ENCODE measurements at regions not wholly inside any gene's neighbourhood (a gene's known extent, or its start where the extent isn't known, plus 50 kb on each side); places are given as distances from the start of the nearest gene placed in this dataset.

DNA sequence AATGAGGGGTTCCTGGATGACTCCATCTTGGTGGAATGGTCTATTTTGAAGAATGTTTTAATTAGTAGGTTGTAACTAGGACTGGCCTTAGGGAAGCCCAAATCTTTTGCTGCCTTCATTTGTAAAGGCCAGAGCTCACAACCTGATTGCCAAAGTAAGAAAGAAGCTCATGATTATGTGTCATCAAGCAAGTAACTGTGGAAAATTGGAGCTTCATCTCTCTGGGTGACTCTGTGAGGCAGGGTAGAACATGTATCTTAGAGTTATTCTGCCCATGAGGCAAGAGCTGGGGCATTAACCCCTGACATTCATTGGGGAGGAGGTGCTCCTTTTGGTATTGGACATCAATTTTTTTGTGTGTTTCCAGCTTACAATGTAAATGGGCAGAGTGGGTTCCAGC lies 273.9 kb upstream of the JAG1 start:
- intact Hi-C loops (cut with DNase I): no loop called here
- H3K27me3 ChIP-seq: no peaks in the 10 kb centered on the region
- DNase-seq: no peak
- no peak for TF ChIP-seq POLR2A (IDR thresholded peaks at IDR 0.05)
- no peak for TF ChIP-seq EP300 (IDR thresholded peaks at IDR 0.05)
- no peak for TF ChIP-seq POLR2AphosphoS5 (IDR thresholded peaks at IDR 0.05)
- TF ChIP-seq CTCF (IDR thresholded peaks at IDR 0.05): no peak
- no peaks in the 10 kb centered on the region for H3K36me3 ChIP-seq
- H3K9me3 ChIP-seq: no peaks in the 10 kb centered on the region
- no peak overlapping the region for H3K4me3 ChIP-seq
- H3K27ac ChIP-seq: no peak overlapping the region
- H3K4me1 ChIP-seq: no peaks in the 10 kb centered on the region

DNA sequence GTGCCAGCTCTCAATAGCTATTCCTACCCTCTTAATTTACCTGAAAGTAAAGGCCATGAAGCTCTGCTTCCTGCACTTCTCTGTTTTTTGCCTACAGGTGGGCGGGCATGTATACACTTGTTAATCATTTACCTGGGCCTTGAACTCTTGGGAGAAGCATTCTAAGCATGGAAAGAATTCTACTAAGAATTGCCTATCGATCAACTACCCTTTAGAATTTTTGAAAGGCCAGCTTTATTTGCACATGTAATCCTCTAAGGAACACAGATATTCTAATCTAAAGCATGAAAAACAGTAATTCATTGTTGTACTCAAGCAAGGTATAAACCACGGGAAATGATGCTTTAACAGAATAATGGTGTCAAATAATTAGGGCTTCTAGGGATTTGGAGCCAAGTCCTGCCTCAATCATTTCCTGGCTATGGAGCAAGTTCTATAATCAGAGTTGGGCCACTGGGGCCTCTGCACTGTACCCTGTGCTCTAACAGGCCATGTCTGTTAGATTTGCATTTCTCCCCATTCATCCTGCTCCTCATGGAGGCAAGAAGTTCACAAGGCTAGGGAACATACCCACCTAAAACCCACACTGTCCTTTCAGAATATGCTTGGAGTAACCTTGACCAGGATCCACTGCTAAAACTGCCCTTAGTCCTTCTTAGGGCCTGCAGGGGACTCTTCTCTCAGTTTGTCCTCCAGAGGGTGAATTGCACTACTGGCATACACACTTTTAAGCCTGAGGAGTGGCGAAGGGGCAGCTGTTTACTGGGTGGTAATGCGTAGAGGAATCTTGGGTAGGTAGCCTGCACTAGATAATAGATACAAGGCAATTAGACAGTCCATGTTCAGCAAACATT lies 276.4 kb upstream of the JAG1 start:
- Histone ChIP-seq H3K4me3 (no peak overlapping the region), H3K36me3 (no peaks in the 10 kb centered on the region), H3K9me3 (no peaks in the 10 kb centered on the region), H3K4me1 (no peaks in the 10 kb centered on the region), H3K27ac (no peak overlapping the region), H3K27me3 (no peaks in the 10 kb centered on the region)
- intact Hi-C loops (cut with DNase I): no loop called here
- 68 to 90% methylated on average over 5 of the region's 5 CpGs for WGBS, 2 donors
- no peak for DNase-seq
- no peak for TF ChIP-seq CTCF (IDR thresholded peaks at IDR 0.05)
- TF ChIP-seq POLR2A (IDR thresholded peaks at IDR 0.05): no peak
- TF ChIP-seq POLR2AphosphoS5 (IDR thresholded peaks at IDR 0.05): no peak
- TF ChIP-seq EP300 (IDR thresholded peaks at IDR 0.05): no peak

GRCh38 chr20:10951216-10951615 lies 277.4 kb upstream of the JAG1 start:
- WGBS, 2 donors: 25 to 31% methylated on average over 2 of the region's 2 CpGs
- no peaks in the 10 kb centered on the region for H3K36me3 ChIP-seq

DNA sequence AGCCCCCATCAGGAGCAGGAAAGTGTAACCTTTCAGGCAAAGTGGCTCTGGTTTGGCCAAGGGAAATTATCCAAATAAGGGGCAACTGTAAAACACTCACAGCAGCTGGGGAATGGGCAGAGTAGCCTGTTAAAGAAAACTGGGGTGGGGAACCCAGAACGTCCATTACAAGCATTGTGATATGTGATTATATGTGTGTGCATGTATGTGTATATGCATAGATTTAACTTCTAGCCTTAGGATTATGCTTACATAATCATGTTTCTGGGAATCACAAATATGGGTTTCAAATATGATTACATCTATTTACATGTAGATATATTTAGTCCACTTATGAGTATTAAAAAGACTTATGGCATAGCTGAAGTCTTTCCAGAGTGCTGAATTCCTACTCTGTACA lies 278.1 kb upstream of the JAG1 start:
- no peaks in the 10 kb centered on the region for H3K27me3 ChIP-seq
- no peaks in the 10 kb centered on the region for H3K9me3 ChIP-seq
- no peaks in the 10 kb centered on the region for H3K4me1 ChIP-seq
- no peak for DNase-seq
- intact Hi-C loops (cut with DNase I): no loop called here
- TF ChIP-seq EP300 (IDR thresholded peaks at IDR 0.05) (no peak), POLR2A (IDR thresholded peaks at IDR 0.05) (no peak)
- no peak overlapping the region for H3K4me3 ChIP-seq
- 69 to 78% methylated on average over 1 of the region's 1 CpG for WGBS, 2 donors
- H3K36me3 ChIP-seq: no peaks in the 10 kb centered on the region
- H3K27ac ChIP-seq: no peak overlapping the region

More at GRCh38 chr20:10951216-10951615, 277.4 kb upstream of the JAG1 start:
- no peaks in the 10 kb centered on the region for H3K9me3 ChIP-seq
- H3K4me1 ChIP-seq: no peaks in the 10 kb centered on the region
- no peak overlapping the region for H3K27ac ChIP-seq
- intact Hi-C loops (cut with DNase I): no loop called here
- no peak for DNase-seq
- TF ChIP-seq EP300 (IDR thresholded peaks at IDR 0.05): no peak
- TF ChIP-seq POLR2AphosphoS5 (IDR thresholded peaks at IDR 0.05): no peak
- TF ChIP-seq CTCF (IDR thresholded peaks at IDR 0.05): no peak
- TF ChIP-seq POLR2A (IDR thresholded peaks at IDR 0.05): no peak
- H3K4me3 ChIP-seq: no peak overlapping the region
- no peaks in the 10 kb centered on the region for H3K27me3 ChIP-seq

- Histone ChIP-seq H3K27me3 (no peaks in the 10 kb centered on the region), H3K4me1 (no peaks in the 10 kb centered on the region), H3K9me3 (no peaks in the 10 kb centered on the region), H3K36me3 (no peaks in the 10 kb centered on the region), H3K27ac (no peak overlapping the region), H3K4me3 (no peak overlapping the region)
- TF ChIP-seq EP300 (IDR thresholded peaks at IDR 0.05) (no peak), CTCF (IDR thresholded peaks at IDR 0.05) (no peak)
- intact Hi-C loops (cut with DNase I): no loop called here
- WGBS, 2 donors: 75 to 84% methylated on average over 2 of the region's 2 CpGs
- DNase-seq: no peak
Observed at GRCh38 chr20:10953437-10953836, 279.6 kb upstream of the JAG1 start.

All from sigmoid colon (tissue), 6 donors.